GM23338 (cell line): ENCODE measurements at regions not wholly inside any gene's neighbourhood (a gene's known extent, or its start where the extent isn't known, plus 50 kb on each side); places are given as distances from the start of the nearest gene placed in this dataset.

Experiments
- EZH2 ChIP-seq: fragments of 200-600 bp; sonication (generic); IDR thresholded peaks from one replicate; pipeline ENCODE4 v1.8.0; 2017; ENCODE audit warnings: antibody characterized with exemption, mild to moderate bottlenecking, low read depth; ENCODE audit not compliant: unreplicated experiment
- EZH2phosphoT487 ChIP-seq: fragments of 200-600 bp; sonication (generic); IDR thresholded peaks from one replicate; pipeline ENCODE4 v1.8.1; 2018; ENCODE audit warnings: antibody characterized with exemption; ENCODE audit not compliant: unreplicated experiment
- JUNB ChIP-seq: IDR thresholded peaks from one replicate; pipeline ENCODE4 v1.6.1; 2016; ENCODE audit warnings: antibody characterized with exemption; ENCODE audit not compliant: unreplicated experiment
- POLR2AphosphoS5 ChIP-seq: IDR thresholded peaks from 2 replicates; pipeline ENCODE4 v1.6.1; 2016; ENCODE audit warnings: antibody characterized with exemption, low read depth
- STAT1 ChIP-seq: IDR thresholded peaks from one replicate; pipeline ENCODE4 v1.6.1; 2016; ENCODE audit warnings: antibody characterized with exemption; ENCODE audit not compliant: unreplicated experiment
- TF ChIP-seq, protein P1 (sequence below), 2 experiments: fragments of 200-600 bp in 1 of 2; sonication (generic) in 1 of 2; conservative IDR thresholded peaks; 2 replicates each; pipeline versions ENCODE4 v1.5.1 to v1.6.1; 2016 to 2017; ENCODE audit warnings: antibody characterized with exemption in 2 of 2, low read depth in 2 of 2, mild to moderate bottlenecking in 2 of 2, moderate library complexity in 1 of 2
- TF ChIP-seq, protein P2 (sequence below): IDR thresholded peaks from 2 replicates; pipeline ENCODE4 v1.6.1; 2016; ENCODE audit warnings: antibody characterized with exemption
- TF ChIP-seq, protein P3 (sequence below): IDR thresholded peaks from one replicate; pipeline ENCODE4 v1.6.1; 2018; ENCODE audit warnings: antibody characterized with exemption; ENCODE audit not compliant: unreplicated experiment

DNA sequence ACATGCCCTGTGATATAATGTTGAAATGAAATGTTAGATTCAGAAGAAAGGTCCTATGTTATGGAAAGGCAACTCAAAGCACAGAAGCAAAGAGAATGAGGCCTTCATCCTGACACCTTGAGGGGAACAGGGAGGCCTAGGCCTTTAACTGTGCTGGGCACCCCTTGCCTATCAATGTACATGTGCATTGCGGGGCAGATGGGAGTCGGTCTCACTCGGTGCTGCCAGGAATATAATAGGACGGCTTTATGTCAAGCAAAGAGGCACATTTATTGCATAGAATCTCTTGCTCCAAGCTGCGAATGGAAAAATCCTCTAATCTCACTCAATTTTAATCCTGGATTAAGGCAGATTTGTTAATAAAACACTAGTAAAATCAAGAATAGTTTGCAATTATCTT lies 301.0 kb upstream of the SOX14 start:
- TF ChIP-seq, protein P1, sequence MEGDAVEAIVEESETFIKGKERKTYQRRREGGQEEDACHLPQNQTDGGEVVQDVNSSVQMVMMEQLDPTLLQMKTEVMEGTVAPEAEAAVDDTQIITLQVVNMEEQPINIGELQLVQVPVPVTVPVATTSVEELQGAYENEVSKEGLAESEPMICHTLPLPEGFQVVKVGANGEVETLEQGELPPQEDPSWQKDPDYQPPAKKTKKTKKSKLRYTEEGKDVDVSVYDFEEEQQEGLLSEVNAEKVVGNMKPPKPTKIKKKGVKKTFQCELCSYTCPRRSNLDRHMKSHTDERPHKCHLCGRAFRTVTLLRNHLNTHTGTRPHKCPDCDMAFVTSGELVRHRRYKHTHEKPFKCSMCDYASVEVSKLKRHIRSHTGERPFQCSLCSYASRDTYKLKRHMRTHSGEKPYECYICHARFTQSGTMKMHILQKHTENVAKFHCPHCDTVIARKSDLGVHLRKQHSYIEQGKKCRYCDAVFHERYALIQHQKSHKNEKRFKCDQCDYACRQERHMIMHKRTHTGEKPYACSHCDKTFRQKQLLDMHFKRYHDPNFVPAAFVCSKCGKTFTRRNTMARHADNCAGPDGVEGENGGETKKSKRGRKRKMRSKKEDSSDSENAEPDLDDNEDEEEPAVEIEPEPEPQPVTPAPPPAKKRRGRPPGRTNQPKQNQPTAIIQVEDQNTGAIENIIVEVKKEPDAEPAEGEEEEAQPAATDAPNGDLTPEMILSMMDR (conservative IDR thresholded peaks at IDR 0.05; ENCODE audit: low read depth in 2 of 2), result no peak
- TF ChIP-seq EZH2phosphoT487 (no peak), EZH2 (no peak), POLR2AphosphoS5 (no peak), JUNB (no peak), STAT1 (no peak)
- TF ChIP-seq, protein P2, sequence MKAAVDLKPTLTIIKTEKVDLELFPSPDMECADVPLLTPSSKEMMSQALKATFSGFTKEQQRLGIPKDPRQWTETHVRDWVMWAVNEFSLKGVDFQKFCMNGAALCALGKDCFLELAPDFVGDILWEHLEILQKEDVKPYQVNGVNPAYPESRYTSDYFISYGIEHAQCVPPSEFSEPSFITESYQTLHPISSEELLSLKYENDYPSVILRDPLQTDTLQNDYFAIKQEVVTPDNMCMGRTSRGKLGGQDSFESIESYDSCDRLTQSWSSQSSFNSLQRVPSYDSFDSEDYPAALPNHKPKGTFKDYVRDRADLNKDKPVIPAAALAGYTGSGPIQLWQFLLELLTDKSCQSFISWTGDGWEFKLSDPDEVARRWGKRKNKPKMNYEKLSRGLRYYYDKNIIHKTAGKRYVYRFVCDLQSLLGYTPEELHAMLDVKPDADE, result no peak
- TF ChIP-seq, protein P3, sequence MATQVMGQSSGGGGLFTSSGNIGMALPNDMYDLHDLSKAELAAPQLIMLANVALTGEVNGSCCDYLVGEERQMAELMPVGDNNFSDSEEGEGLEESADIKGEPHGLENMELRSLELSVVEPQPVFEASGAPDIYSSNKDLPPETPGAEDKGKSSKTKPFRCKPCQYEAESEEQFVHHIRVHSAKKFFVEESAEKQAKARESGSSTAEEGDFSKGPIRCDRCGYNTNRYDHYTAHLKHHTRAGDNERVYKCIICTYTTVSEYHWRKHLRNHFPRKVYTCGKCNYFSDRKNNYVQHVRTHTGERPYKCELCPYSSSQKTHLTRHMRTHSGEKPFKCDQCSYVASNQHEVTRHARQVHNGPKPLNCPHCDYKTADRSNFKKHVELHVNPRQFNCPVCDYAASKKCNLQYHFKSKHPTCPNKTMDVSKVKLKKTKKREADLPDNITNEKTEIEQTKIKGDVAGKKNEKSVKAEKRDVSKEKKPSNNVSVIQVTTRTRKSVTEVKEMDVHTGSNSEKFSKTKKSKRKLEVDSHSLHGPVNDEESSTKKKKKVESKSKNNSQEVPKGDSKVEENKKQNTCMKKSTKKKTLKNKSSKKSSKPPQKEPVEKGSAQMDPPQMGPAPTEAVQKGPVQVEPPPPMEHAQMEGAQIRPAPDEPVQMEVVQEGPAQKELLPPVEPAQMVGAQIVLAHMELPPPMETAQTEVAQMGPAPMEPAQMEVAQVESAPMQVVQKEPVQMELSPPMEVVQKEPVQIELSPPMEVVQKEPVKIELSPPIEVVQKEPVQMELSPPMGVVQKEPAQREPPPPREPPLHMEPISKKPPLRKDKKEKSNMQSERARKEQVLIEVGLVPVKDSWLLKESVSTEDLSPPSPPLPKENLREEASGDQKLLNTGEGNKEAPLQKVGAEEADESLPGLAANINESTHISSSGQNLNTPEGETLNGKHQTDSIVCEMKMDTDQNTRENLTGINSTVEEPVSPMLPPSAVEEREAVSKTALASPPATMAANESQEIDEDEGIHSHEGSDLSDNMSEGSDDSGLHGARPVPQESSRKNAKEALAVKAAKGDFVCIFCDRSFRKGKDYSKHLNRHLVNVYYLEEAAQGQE, result no peak
